NT2/D1 (cell line): ENCODE measurements at regions not wholly inside any gene's neighbourhood (a gene's known extent, or its start where the extent isn't known, plus 50 kb on each side); places are given as distances from the start of the nearest gene placed in this dataset.

Source experiments
- DNase-seq: peaks from one replicate; pipeline ENCODE4 v3.0.0-alpha.2; 2011; ENCODE audit warnings: low read depth, low spot score
- H3K27me3 ChIP-seq: 2 replicates; pipeline ENCODE4 v1.6.0; 2011; ENCODE audit warnings: mild to moderate bottlenecking; ENCODE audit not compliant: insufficient read length, insufficient read depth
- H3K36me3 ChIP-seq: 2 replicates; pipeline ENCODE4 v1.6.1; 2011; ENCODE audit warnings: mild to moderate bottlenecking, low read length, mixed read lengths; ENCODE audit not compliant: insufficient read depth, insufficient read length
- H3K4me1 ChIP-seq: 2 replicates; pipeline ENCODE4 v1.5.1; 2011; ENCODE audit not compliant: insufficient read depth, insufficient read length
- H3K4me3 ChIP-seq: 2 replicates; pipeline ENCODE4 v1.5.1; 2011; ENCODE audit warnings: low read depth; ENCODE audit not compliant: insufficient read length
- H3K9ac ChIP-seq: 2 replicates; pipeline ENCODE4 v1.6.0; 2011; ENCODE audit warnings: low read depth; ENCODE audit not compliant: insufficient read length
- H3K9me3 ChIP-seq: 2 replicates; pipeline ENCODE4 v1.5.1; 2011; ENCODE audit warnings: mild to moderate bottlenecking, low read length; ENCODE audit not compliant: insufficient read depth
- SUZ12 ChIP-seq: IDR thresholded peaks from 2 replicates; pipeline ENCODE4 v1.6.1; 2011; ENCODE audit not compliant: insufficient read length, insufficient read depth; ENCODE audit errors: extremely low read depth
- YY1 ChIP-seq: IDR thresholded peaks from 2 replicates; pipeline ENCODE4 v1.6.1; 2011; ENCODE audit not compliant: insufficient read length, insufficient read depth
- ZNF274 ChIP-seq: IDR thresholded peaks from 2 replicates; pipeline ENCODE4 v1.6.1; 2011; ENCODE audit warnings: mild to moderate bottlenecking, low read depth, low read length

DNA sequence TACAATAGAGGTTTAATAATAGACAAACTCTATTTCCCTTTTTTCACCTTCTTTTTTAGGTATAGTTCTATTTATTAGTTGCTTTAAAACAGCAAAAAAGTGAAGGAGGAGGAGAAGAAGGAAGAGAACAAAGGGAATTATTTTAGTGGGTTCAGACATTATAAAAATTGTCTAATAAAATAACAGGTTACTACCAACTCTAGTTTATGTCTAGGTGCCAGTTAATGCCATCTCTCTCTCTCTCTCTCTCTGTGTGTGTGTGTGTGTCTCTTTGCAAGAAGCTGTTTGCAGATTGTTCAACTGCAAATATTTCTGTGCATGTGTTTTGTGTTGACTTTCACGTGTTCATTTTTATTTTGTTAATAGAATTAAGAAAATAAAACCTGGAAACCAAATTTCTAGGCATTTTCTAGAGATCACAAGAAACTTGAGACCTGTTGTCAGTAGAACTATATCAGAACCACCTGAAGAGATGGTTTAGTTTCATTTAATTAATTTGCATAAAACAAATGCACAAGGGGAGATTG, 313.5 kb upstream of the SGK1 start:
- Histone ChIP-seq H3K4me1 (no peaks in the 10 kb centered on the region), H3K27me3 (no peaks in the 10 kb centered on the region), H3K4me3 (no peak overlapping the region), H3K36me3 (no peaks in the 10 kb centered on the region), H3K9me3 (peaks cover 5% of the 10 kb centered on the region; the same call in 1 of the 2 replicates), H3K9ac (no peak overlapping the region)
- no peak for DNase-seq
- TF ChIP-seq YY1 (no peak), SUZ12 (no peak), ZNF274 (no peak)

GRCh38 chr6:134630508-134631121, 312.7 kb upstream of the SGK1 start:
- Histone ChIP-seq H3K36me3 (no peaks in the 10 kb centered on the region), H3K9ac (no peak overlapping the region), H3K27me3 (no peaks in the 10 kb centered on the region), H3K9me3 (peaks cover 5% of the 10 kb centered on the region; the same call in 1 of the 2 replicates), H3K4me3 (no peak overlapping the region), H3K4me1 (no peaks in the 10 kb centered on the region)
- TF ChIP-seq SUZ12 (no peak), YY1 (no peak), ZNF274 (no peak)
- DNase-seq = no peak

GRCh38 chr6:134628154-134628553, 310.2 kb upstream of the SGK1 start:
- H3K27me3 ChIP-seq = no peaks in the 10 kb centered on the region
- DNase-seq = no peak
- no peak overlapping the region for H3K4me3 ChIP-seq
- no peaks in the 10 kb centered on the region for H3K36me3 ChIP-seq
- H3K4me1 ChIP-seq = no peaks in the 10 kb centered on the region
- no peak for TF ChIP-seq SUZ12
- no peak overlapping the region for H3K9ac ChIP-seq
- no peaks in the 10 kb centered on the region for H3K9me3 ChIP-seq

GRCh38 chr6:134627707-134628106, 309.8 kb upstream of the SGK1 start:
- Histone ChIP-seq H3K4me3 (no peak overlapping the region), H3K4me1 (no peaks in the 10 kb centered on the region), H3K27me3 (no peaks in the 10 kb centered on the region), H3K9ac (no peak overlapping the region), H3K9me3 (no peaks in the 10 kb centered on the region), H3K36me3 (no peaks in the 10 kb centered on the region)
- DNase-seq = no peak
- no peak for TF ChIP-seq SUZ12
- no peak for TF ChIP-seq ZNF274
- no peak for TF ChIP-seq YY1

DNA sequence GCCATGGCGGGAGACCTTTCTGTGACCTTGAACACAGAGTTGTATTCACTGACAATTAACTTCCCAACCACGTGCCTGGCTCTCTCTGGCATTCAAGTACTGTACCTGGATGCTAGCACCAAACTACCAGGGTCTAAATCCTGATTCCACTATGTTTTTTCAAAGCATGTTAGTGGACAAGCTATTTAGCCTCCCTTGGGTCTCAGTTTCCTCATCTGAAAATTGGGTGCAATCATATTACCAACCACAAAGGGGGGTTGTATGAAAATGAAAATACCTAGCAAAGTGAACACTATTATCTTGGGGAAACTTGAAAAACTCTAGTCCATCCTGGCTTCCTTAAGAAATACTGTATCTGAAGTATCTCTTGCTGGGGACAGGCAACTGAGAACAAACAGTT, 308.7 kb upstream of the SGK1 start:
- no peak for TF ChIP-seq SUZ12
- no peak for TF ChIP-seq YY1
- TF ChIP-seq ZNF274 = no peak
- no peaks in the 10 kb centered on the region for H3K9me3 ChIP-seq

DNA sequence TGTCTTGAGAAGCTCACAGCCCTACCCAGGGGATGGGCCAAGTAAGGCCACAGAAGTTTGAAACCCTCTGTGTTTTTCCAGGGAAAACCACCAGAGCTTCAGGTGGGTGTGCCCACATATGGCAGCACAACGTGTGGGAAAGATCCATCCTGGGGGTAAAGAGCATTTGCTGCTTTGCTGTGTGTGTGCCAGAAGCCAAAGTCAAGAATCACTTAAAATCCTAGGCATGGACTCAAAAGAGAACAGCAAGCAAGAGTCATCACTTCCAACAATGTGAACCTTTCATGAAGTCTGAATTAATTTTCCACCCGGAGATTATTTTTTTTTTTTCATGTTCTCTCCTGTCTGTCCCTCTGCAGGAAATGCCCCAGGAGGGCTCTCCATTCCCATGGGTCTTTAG, 308.2 kb upstream of the SGK1 start:
- no peaks in the 10 kb centered on the region for H3K36me3 ChIP-seq
- no peaks in the 10 kb centered on the region for H3K9me3 ChIP-seq
- TF ChIP-seq ZNF274 (no peak), YY1 (no peak), SUZ12 (no peak)
- H3K9ac ChIP-seq = no peak overlapping the region
- H3K4me1 ChIP-seq = no peaks in the 10 kb centered on the region
- no peak overlapping the region for H3K4me3 ChIP-seq
- DNase-seq = no peak
- H3K27me3 ChIP-seq = no peaks in the 10 kb centered on the region

More for the DNA sequence above, 308.7 kb upstream of the SGK1 start:
- Histone ChIP-seq H3K4me1 (no peaks in the 10 kb centered on the region), H3K9ac (no peak overlapping the region), H3K4me3 (no peak overlapping the region), H3K36me3 (no peaks in the 10 kb centered on the region), H3K27me3 (no peaks in the 10 kb centered on the region)
- DNase-seq = no peak

DNA sequence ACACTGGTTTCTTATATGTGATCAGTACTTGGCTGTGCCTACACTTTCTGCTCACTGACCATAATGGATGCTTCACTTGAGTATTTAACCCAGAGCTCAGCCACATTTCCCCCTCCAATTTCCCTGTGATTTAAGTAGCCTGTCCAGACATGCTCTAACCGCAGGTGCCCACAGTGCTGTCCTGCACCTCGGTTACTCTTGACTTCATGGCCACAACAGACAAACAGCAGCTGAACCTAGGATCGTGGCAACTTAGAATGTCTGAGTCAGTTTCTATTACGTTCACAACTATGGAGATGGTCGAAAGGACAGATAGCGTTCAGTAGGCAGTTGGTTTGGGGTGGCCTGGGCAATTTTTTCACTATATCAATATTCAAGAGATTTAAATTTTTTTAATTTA, 306.9 kb upstream of the SGK1 start:
- Histone ChIP-seq H3K4me1 (no peaks in the 10 kb centered on the region), H3K36me3 (no peaks in the 10 kb centered on the region), H3K4me3 (no peak overlapping the region), H3K9ac (no peak overlapping the region), H3K27me3 (no peaks in the 10 kb centered on the region), H3K9me3 (no peaks in the 10 kb centered on the region)
- DNase-seq = no peak
- no peak for TF ChIP-seq ZNF274
- no peak for TF ChIP-seq YY1
- no peak for TF ChIP-seq SUZ12

GRCh38 chr6:134623401-134623800, 305.5 kb upstream of the SGK1 start:
- no peaks in the 10 kb centered on the region for H3K36me3 ChIP-seq
- no peak overlapping the region for H3K4me3 ChIP-seq
- TF ChIP-seq YY1 = no peak
- no peak for TF ChIP-seq ZNF274
- no peak for TF ChIP-seq SUZ12
- no peak overlapping the region for H3K9ac ChIP-seq
- H3K9me3 ChIP-seq = no peaks in the 10 kb centered on the region
- no peak for DNase-seq
- H3K4me1 ChIP-seq = no peaks in the 10 kb centered on the region
- no peaks in the 10 kb centered on the region for H3K27me3 ChIP-seq
